ENCODE measurements at regions not wholly inside any gene's neighbourhood (a gene's known extent, or its start where the extent isn't known, plus 50 kb on each side); places are given as distances from the start of the nearest gene placed in this dataset.

DNA sequence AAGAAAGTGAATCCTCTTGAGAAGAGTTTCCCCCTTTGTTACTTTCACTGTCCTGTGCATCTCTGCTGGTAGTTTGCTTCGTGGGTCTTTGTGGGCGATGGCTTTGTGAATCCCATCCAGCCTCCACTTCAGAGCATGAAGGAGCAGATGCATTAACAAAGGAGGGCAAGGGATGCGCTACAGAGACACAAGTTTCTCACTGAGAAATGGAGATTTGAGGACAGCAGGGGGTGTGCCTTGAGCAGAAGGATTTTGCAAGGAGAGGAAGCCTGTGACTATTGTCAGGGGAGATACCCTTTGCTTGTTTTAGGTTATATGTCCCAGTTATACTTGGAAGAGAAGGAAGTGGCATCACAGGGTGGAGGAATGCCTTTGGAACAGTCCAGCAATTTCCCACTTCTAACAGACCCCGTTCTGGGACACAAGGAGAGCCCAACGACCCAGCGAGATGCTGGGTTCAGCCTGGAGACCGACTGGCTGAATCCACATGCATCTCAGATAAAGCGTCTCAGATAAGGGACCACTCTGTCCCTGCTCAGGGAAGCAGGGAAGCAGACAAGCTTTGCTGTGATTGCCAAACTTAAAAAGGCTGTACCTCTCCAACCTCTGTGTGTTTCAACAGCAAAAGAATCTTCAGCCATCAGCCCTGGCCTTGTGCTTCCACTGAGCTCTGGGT, 314.6 kb upstream of the GATB start (continued):
- TF ChIP-seq, protein P1, sequence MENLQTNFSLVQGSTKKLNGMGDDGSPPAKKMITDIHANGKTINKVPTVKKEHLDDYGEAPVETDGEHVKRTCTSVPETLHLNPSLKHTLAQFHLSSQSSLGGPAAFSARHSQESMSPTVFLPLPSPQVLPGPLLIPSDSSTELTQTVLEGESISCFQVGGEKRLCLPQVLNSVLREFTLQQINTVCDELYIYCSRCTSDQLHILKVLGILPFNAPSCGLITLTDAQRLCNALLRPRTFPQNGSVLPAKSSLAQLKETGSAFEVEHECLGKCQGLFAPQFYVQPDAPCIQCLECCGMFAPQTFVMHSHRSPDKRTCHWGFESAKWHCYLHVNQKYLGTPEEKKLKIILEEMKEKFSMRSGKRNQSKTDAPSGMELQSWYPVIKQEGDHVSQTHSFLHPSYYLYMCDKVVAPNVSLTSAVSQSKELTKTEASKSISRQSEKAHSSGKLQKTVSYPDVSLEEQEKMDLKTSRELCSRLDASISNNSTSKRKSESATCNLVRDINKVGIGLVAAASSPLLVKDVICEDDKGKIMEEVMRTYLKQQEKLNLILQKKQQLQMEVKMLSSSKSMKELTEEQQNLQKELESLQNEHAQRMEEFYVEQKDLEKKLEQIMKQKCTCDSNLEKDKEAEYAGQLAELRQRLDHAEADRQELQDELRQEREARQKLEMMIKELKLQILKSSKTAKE (IDR thresholded peaks at IDR 0.05; ENCODE audit: low read depth, poor library complexity, severe bottlenecking) = no peak
- TF ChIP-seq POLR2AphosphoS2 (IDR thresholded peaks at IDR 0.05; ENCODE audit: low read depth, low read length) = no peak
- TF ChIP-seq MXI1 (IDR thresholded peaks at IDR 0.05; ENCODE audit: low read depth, low read length) = no peak
- no peak for TF ChIP-seq BRCA1 (IDR thresholded peaks at IDR 0.05; ENCODE audit: low read depth, low read length)
- TF ChIP-seq SUPT20H (IDR thresholded peaks at IDR 0.05; ENCODE audit: borderline replicate concordance, control insufficient read depth, low read depth, low read length) = no peak
- TF ChIP-seq, protein P2, sequence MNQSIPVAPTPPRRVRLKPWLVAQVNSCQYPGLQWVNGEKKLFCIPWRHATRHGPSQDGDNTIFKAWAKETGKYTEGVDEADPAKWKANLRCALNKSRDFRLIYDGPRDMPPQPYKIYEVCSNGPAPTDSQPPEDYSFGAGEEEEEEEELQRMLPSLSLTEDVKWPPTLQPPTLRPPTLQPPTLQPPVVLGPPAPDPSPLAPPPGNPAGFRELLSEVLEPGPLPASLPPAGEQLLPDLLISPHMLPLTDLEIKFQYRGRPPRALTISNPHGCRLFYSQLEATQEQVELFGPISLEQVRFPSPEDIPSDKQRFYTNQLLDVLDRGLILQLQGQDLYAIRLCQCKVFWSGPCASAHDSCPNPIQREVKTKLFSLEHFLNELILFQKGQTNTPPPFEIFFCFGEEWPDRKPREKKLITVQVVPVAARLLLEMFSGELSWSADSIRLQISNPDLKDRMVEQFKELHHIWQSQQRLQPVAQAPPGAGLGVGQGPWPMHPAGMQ (IDR thresholded peaks at IDR 0.05; ENCODE audit: borderline replicate concordance) = no peak

DNA sequence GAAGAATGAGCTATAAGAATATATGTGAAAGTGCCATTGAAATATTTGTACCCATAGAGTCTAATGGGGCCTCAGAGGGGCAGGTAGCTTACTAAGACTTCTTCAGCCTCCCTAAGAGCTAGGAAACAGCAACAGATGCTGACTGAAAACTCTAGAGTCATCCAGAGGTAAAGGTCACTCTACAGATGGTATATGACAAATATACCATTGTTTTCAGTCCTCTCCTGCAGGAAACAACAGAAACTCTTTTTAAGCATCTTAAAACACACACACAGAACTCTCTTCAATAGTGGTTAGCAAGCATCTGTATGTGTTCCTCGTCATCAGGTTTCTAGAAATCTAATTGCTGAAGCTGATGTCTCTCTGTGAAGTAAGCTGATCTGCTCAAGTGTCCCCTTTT, 313.8 kb upstream of the GATB start:
- ChIA-PET CTCF (interaction anchor here (1.2 kb wide), 1 partner anchor 29 kb away, joined by 3 read pairs; no protein-coding TSS in a partner anchor), SMC1A (ENCODE audit: uncharacterized antibody, unreplicated experiment) (interaction anchor here (1.2 to 2.3 kb wide), 7 partner anchors 16 to 233 kb away, joined by 3 to 6 read pairs (median 4); no protein-coding TSS in a partner anchor), POLR2A (interaction anchor here (0.6 kb wide), 3 partner anchors 195 to 333 kb away, joined by 3 to 4 read pairs (median 4); no protein-coding TSS in a partner anchor), RAD21 (ENCODE audit: unreplicated experiment) (interaction anchor here (0.7 to 1.0 kb wide), 3 partner anchors 60 to 327 kb away, joined by 3 read pairs; no protein-coding TSS in a partner anchor)
- Histone ChIP-seq H3K27ac (ENCODE audit: control insufficient read depth, insufficient read depth) (no peak overlapping the region), H3K9me3 (replicated peaks; ENCODE audit: control insufficient read depth, insufficient read depth, low read length) (no peaks in the 10 kb centered on the region), H3K27me3 (replicated peaks in 1 of 2; ENCODE audit: control insufficient read depth in 2 of 2, insufficient read depth in 2 of 2, low read length in 1 of 2) (no peaks in the 10 kb centered on the region), H3K4me2 (ENCODE audit: control insufficient read depth, insufficient read depth) (no peak overlapping the region), H3K4me1 (ENCODE audit: control insufficient read depth, insufficient read depth, low read length) (no peaks in the 10 kb centered on the region), H3K36me3 (ENCODE audit: control insufficient read depth in 2 of 2, insufficient read depth in 2 of 2, low read length in 1 of 2) (no peaks in the 10 kb centered on the region), H2AFZ (ENCODE audit: control insufficient read depth, low read depth, low read length) (no peak overlapping the region), H3K9ac (ENCODE audit: control insufficient read depth, insufficient read depth, low read length) (no peak overlapping the region), H3K4me3 (no peak overlapping the region), H3K79me2 (ENCODE audit: control insufficient read depth, insufficient read depth, low read length) (no peaks in the 10 kb centered on the region), H4K20me1 (ENCODE audit: control insufficient read depth, insufficient read depth) (no peaks in the 10 kb centered on the region)
- no peak for TF ChIP-seq NFXL1 (IDR thresholded peaks at IDR 0.05; ENCODE audit: borderline replicate concordance)
- TF ChIP-seq, protein P3, sequence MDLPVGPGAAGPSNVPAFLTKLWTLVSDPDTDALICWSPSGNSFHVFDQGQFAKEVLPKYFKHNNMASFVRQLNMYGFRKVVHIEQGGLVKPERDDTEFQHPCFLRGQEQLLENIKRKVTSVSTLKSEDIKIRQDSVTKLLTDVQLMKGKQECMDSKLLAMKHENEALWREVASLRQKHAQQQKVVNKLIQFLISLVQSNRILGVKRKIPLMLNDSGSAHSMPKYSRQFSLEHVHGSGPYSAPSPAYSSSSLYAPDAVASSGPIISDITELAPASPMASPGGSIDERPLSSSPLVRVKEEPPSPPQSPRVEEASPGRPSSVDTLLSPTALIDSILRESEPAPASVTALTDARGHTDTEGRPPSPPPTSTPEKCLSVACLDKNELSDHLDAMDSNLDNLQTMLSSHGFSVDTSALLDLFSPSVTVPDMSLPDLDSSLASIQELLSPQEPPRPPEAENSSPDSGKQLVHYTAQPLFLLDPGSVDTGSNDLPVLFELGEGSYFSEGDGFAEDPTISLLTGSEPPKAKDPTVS (IDR thresholded peaks at IDR 0.05; ENCODE audit: low read depth, low read length) = no peak
- TF ChIP-seq, protein P4, sequence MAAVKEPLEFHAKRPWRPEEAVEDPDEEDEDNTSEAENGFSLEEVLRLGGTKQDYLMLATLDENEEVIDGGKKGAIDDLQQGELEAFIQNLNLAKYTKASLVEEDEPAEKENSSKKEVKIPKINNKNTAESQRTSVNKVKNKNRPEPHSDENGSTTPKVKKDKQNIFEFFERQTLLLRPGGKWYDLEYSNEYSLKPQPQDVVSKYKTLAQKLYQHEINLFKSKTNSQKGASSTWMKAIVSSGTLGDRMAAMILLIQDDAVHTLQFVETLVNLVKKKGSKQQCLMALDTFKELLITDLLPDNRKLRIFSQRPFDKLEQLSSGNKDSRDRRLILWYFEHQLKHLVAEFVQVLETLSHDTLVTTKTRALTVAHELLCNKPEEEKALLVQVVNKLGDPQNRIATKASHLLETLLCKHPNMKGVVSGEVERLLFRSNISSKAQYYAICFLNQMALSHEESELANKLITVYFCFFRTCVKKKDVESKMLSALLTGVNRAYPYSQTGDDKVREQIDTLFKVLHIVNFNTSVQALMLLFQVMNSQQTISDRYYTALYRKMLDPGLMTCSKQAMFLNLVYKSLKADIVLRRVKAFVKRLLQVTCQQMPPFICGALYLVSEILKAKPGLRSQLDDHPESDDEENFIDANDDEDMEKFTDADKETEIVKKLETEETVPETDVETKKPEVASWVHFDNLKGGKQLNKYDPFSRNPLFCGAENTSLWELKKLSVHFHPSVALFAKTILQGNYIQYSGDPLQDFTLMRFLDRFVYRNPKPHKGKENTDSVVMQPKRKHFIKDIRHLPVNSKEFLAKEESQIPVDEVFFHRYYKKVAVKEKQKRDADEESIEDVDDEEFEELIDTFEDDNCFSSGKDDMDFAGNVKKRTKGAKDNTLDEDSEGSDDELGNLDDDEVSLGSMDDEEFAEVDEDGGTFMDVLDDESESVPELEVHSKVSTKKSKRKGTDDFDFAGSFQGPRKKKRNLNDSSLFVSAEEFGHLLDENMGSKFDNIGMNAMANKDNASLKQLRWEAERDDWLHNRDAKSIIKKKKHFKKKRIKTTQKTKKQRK (IDR thresholded peaks at IDR 0.05; ENCODE audit: low read depth, low read length) = no peak
- no peak for ATAC-seq
- in situ Hi-C loops (cut with MboI) (no loop called here), intact Hi-C loops (cut with micrococcal nuclease; ENCODE audit: unreplicated experiment) (no loop called here)
- whole genome bisulfite sequencing (ENCODE audit: insufficient coverage, insufficient replicate concordance, low lambda C conversion rate, missing lambda C conversion rate) = 0% methylated on average over 1 of the region's 1 CpG
- DNase-seq (ENCODE audit: low read depth, low spot score) = no peak
- FAIRE-seq = no peak
- BruUV-seq (replicated peaks) = no TSS peak

Measured in GM12878 (cell line).